Psoas muscle (tissue), 7 donors: ENCODE measurements at regions not wholly inside any gene's neighbourhood (a gene's known extent, or its start where the extent isn't known, plus 50 kb on each side); places are given as distances from the start of the nearest gene placed in this dataset.

Experiments used
- ATAC-seq, 4 donors: fragments of 200-7000 bp; cut with Tn5 transposase; one replicate each; pipeline ENCODE4 v1.9.1; 2020; ENCODE audit warnings: moderate library complexity in 3 of 4, mild to moderate bottlenecking in 2 of 4
- DNase-seq, 2 donors: peaks; one replicate each; pipeline ENCODE4 v3.0.0-alpha.2; 2020
- H3K27ac ChIP-seq: fragments of 200-600 bp; one replicate; pipeline ENCODE4 v1.8.0; 2022
- H3K27me3 ChIP-seq, 3 donors: fragments of 200-600 bp in 1 of 3; one replicate each; pipeline versions ENCODE4 v1.6.1 to v1.8.0; 2013 to 2022; ENCODE audit warnings: low read length in 2 of 3, mild to moderate bottlenecking in 2 of 3, moderate library complexity in 1 of 3; ENCODE audit not compliant: insufficient read depth in 3 of 3
- H3K36me3 ChIP-seq, 2 donors: fragments of 200-600 bp in 1 of 2; one replicate each; pipeline versions ENCODE4 v1.6.1 to v1.8.0; 2013 to 2022; ENCODE audit warnings: low read depth in 1 of 2, mild to moderate bottlenecking in 1 of 2, moderate library complexity in 1 of 2; ENCODE audit not compliant: insufficient read depth in 1 of 2
- H3K4me1 ChIP-seq: fragments of 200-600 bp; one replicate; pipeline ENCODE4 v1.8.0; 2022
- H3K4me3 ChIP-seq: fragments of 200-600 bp; one replicate; pipeline ENCODE4 v1.8.0; 2022; ENCODE audit warnings: mild to moderate bottlenecking
- H3K9me3 ChIP-seq: fragments of 200-600 bp; one replicate; pipeline ENCODE4 v1.8.0; 2022
- CTCF ChIP-seq: fragments of 200-600 bp; IDR thresholded peaks from one replicate; pipeline ENCODE4 v1.8.0; 2022; ENCODE audit warnings: antibody characterized with exemption
- WGBS, 3 donors: extraction: QIAGEN DNeasy Blood & Tissue Kit; methylation state at CpG; one replicate each; pipeline versions ENCODE4 v1.1.6 to v1.1.7; 2013; 5-methylcytosine and 5-hydroxymethylcytosine counted together
- intact Hi-C, 2 donors: fragments of 100-400 bp; cut with DNase I; formaldehyde crosslinking; loops; one replicate each; pipeline versions ENCODE4 v1.11.0 to v1.14.2; 2022
- donor health status: healthy with polysubstance abuse.
- donor health status: DM: no; HTN: no; CAD: no; lungs with moderate emphysema.
- donor health status: Bipolar disorder and iron deficiency.
- donor health status: healthy.
- donor health status: DM: yes; HTN: yes; CAD: no.
- donor health status: DM: no; HTN: no; CAD: no.
- donor health status: DM: yes; HTN: yes; CAD: no.

GRCh38 chr1:222956601-222957000 is 141.8 kb downstream of the DISP1 start:
- intact Hi-C loops: loop anchor here in 1 of 2 donors (2.0 kb wide), 1 partner anchor 120 kb away; no protein-coding TSS in a partner anchor
- Histone ChIP-seq H3K36me3 (no peaks in the 10 kb centered on the region), H3K4me3 (no peak overlapping the region), H3K27ac (no peak overlapping the region), H3K9me3 (no peaks in the 10 kb centered on the region), H3K27me3 (no peaks in the 10 kb centered on the region), H3K4me1 (no peaks in the 10 kb centered on the region)
- ATAC-seq (no peak), DNase-seq (no peak)
- TF ChIP-seq CTCF: no peak

- H3K27me3 ChIP-seq: no peaks in the 10 kb centered on the region
- H3K27ac ChIP-seq: no peak overlapping the region
- intact Hi-C loops: no loop called here
- no peaks in the 10 kb centered on the region for H3K4me1 ChIP-seq
- H3K4me3 ChIP-seq: no peak overlapping the region
- TF ChIP-seq CTCF: no peak
- no peaks in the 10 kb centered on the region for H3K36me3 ChIP-seq
- ATAC-seq: no peak
- 68 to 81% (median 78%) methylated on average over 5 of the region's 5 CpGs for WGBS, 3 donors
- H3K9me3 ChIP-seq: no peaks in the 10 kb centered on the region
- no peak for DNase-seq
These were observed 152.8 kb downstream of the DISP1 start for GRCh38 chr1:222967466-222968240.

GRCh38 chr1:222970040-222970439 is 155.2 kb downstream of the DISP1 start:
- H3K27me3 ChIP-seq: no peaks in the 10 kb centered on the region
- H3K27ac ChIP-seq: no peak overlapping the region
- H3K9me3 ChIP-seq: no peaks in the 10 kb centered on the region
- H3K36me3 ChIP-seq: no peaks in the 10 kb centered on the region
- no peaks in the 10 kb centered on the region for H3K4me1 ChIP-seq
- ATAC-seq (no peak), DNase-seq (no peak)
- intact Hi-C loops: no loop called here
- 49 to 65% (median 49%) methylated on average over 8 of the region's 8 CpGs for WGBS, 3 donors
- TF ChIP-seq CTCF: no peak
- no peak overlapping the region for H3K4me3 ChIP-seq

GRCh38 chr1:222970711-222971110 is 155.9 kb downstream of the DISP1 start:
- ATAC-seq: no peak
- Histone ChIP-seq H3K27ac (no peak overlapping the region), H3K36me3 (no peaks in the 10 kb centered on the region), H3K27me3 (no peaks in the 10 kb centered on the region), H3K4me3 (no peak overlapping the region), H3K9me3 (no peaks in the 10 kb centered on the region), H3K4me1 (no peaks in the 10 kb centered on the region)
- intact Hi-C loops: no loop called here
- WGBS, 3 donors: 48 to 77% (median 61%) methylated on average over 4 of the region's 4 CpGs
- no peak for DNase-seq
- TF ChIP-seq CTCF: no peak

- Histone ChIP-seq H3K4me1 (no peaks in the 10 kb centered on the region), H3K27me3 (no peaks in the 10 kb centered on the region), H3K9me3 (no peaks in the 10 kb centered on the region), H3K4me3 (no peak overlapping the region), H3K27ac (no peak overlapping the region), H3K36me3 (no peaks in the 10 kb centered on the region)
- TF ChIP-seq CTCF: no peak
- 32 to 50% (median 33%) methylated on average over 2 of the region's 2 CpGs for WGBS, 3 donors
- intact Hi-C loops: no loop called here
- ATAC-seq (no peak), DNase-seq (no peak)
These were observed 156.3 kb downstream of the DISP1 start for GRCh38 chr1:222971146-222971545.
